ENCODE measurements at regions not wholly inside any gene's neighbourhood (a gene's known extent, or its start where the extent isn't known, plus 50 kb on each side); places are given as distances from the start of the nearest gene placed in this dataset.

DNA sequence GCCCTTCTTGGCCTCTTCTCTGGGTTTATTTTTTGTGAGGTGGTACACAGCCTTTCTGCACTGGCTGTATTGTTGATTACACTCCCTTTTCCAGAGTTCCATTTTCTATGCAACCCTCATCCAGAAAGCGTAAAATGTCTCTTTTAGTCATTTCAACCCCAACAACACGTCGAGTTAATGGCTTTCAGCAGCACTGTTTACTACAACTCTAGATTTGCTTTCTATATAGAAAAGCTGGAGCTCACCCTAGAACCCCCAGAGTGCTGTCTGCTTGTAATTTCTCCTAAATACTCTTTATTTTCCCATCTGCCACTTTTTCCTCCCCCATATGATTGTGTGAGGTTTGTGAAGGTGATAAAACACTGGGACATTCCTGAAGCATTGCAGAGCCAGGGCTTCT, 148.9 kb upstream of the TMTC4 start:
- TF ChIP-seq ZNF777 (tag by site-specific recombination; IDR thresholded peaks at IDR 0.05; ENCODE audit: borderline replicate concordance) (no peak), ZNF629 (tag by site-specific recombination; IDR thresholded peaks at IDR 0.05) (no peak), ZNF423 (tag by site-specific recombination; IDR thresholded peaks at IDR 0.05) (no peak), CTCF (tag by site-specific recombination; IDR thresholded peaks at IDR 0.05) (no peak), ZNF335 (tag by site-specific recombination; conservative IDR thresholded peaks at IDR 0.05) (no peak)
